Psoas muscle (tissue), 7 donors: ENCODE measurements at regions not wholly inside any gene's neighbourhood (a gene's known extent, or its start where the extent isn't known, plus 50 kb on each side); places are given as distances from the start of the nearest gene placed in this dataset.
A peak's percentile ranks its signal among the peaks of the same experiment; 100 is the strongest.

Experiments
- ATAC-seq, 4 donors: fragments of 200-7000 bp; cut with Tn5 transposase; one replicate each; pipeline ENCODE4 v1.9.1; 2020; ENCODE audit warnings: moderate library complexity in 3 of 4, mild to moderate bottlenecking in 2 of 4
- DNase-seq, 2 donors: peaks; one replicate each; pipeline ENCODE4 v3.0.0-alpha.2; 2020
- H3K27ac ChIP-seq: fragments of 200-600 bp; one replicate; pipeline ENCODE4 v1.8.0; 2022
- H3K27me3 ChIP-seq, 3 donors: fragments of 200-600 bp in 1 of 3; one replicate each; pipeline versions ENCODE4 v1.6.1 to v1.8.0; 2013 to 2022; ENCODE audit warnings: low read length in 2 of 3, mild to moderate bottlenecking in 2 of 3, moderate library complexity in 1 of 3; ENCODE audit not compliant: insufficient read depth in 3 of 3
- H3K36me3 ChIP-seq, 2 donors: fragments of 200-600 bp in 1 of 2; one replicate each; pipeline versions ENCODE4 v1.6.1 to v1.8.0; 2013 to 2022; ENCODE audit warnings: low read depth in 1 of 2, mild to moderate bottlenecking in 1 of 2, moderate library complexity in 1 of 2; ENCODE audit not compliant: insufficient read depth in 1 of 2
- H3K4me1 ChIP-seq: fragments of 200-600 bp; one replicate; pipeline ENCODE4 v1.8.0; 2022
- H3K4me3 ChIP-seq: fragments of 200-600 bp; one replicate; pipeline ENCODE4 v1.8.0; 2022; ENCODE audit warnings: mild to moderate bottlenecking
- H3K9me3 ChIP-seq: fragments of 200-600 bp; one replicate; pipeline ENCODE4 v1.8.0; 2022
- CTCF ChIP-seq: fragments of 200-600 bp; IDR thresholded peaks from one replicate; pipeline ENCODE4 v1.8.0; 2022; ENCODE audit warnings: antibody characterized with exemption
- WGBS, 3 donors: extraction: QIAGEN DNeasy Blood & Tissue Kit; methylation state at CpG; one replicate each; pipeline versions ENCODE4 v1.1.6 to v1.1.7; 2013; 5-methylcytosine and 5-hydroxymethylcytosine counted together
- intact Hi-C, 2 donors: fragments of 100-400 bp; cut with DNase I; formaldehyde crosslinking; loops; one replicate each; pipeline versions ENCODE4 v1.11.0 to v1.14.2; 2022
- donor health status: healthy with polysubstance abuse.
- donor health status: DM: no; HTN: no; CAD: no; lungs with moderate emphysema.
- donor health status: Bipolar disorder and iron deficiency.
- donor health status: healthy.
- donor health status: DM: yes; HTN: yes; CAD: no.
- donor health status: DM: no; HTN: no; CAD: no.
- donor health status: DM: yes; HTN: yes; CAD: no.

DNA sequence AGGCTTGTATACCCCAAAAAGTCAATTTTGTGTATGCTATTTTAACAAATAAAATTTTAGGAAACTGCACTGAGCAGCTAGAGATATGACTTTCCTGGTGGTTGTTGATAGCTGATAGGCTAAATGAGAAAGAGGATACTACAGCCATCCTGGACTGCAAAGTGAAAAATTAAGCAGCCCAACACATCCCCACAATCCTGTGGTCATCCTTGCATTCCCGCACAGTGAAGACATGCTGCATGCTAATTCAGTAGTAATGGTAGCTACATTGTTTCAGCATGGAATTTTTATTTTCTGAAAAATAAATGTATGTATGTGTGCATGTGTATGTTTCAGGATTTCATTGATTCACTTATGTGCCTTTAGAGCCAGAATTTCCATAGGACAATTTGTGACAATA is 124.2 kb upstream of the CCDC68 start:
- intact Hi-C loops: no loop called here
- no peak for TF ChIP-seq CTCF
- H3K27ac ChIP-seq: no peak overlapping the region
- no peaks in the 10 kb centered on the region for H3K9me3 ChIP-seq
- ATAC-seq: no peak
- no peaks in the 10 kb centered on the region for H3K27me3 ChIP-seq
- H3K36me3 ChIP-seq: no peaks in the 10 kb centered on the region
- no peaks in the 10 kb centered on the region for H3K4me1 ChIP-seq
- WGBS, 3 donors: 90 to 100% (median 100%) methylated on average over 1 of the region's 1 CpG
- no peak overlapping the region for H3K4me3 ChIP-seq
- DNase-seq: no peak

GRCh38 chr18:55079481-55080355 is 120.5 kb upstream of the CCDC68 start:
- no peak for TF ChIP-seq CTCF
- no peaks in the 10 kb centered on the region for H3K9me3 ChIP-seq
- DNase-seq (peak in 1 of 2 donors; percentile 58), ATAC-seq (no peak)
- WGBS, 3 donors: 51 to 60% (median 56%) methylated on average over 17 of the region's 17 CpGs
- intact Hi-C loops: no loop called here
- H3K36me3 ChIP-seq: no peaks in the 10 kb centered on the region
- no peak overlapping the region for H3K27ac ChIP-seq
- H3K4me1 ChIP-seq: no peaks in the 10 kb centered on the region
- no peak overlapping the region for H3K4me3 ChIP-seq
- H3K27me3 ChIP-seq: no peaks in the 10 kb centered on the region

DNA sequence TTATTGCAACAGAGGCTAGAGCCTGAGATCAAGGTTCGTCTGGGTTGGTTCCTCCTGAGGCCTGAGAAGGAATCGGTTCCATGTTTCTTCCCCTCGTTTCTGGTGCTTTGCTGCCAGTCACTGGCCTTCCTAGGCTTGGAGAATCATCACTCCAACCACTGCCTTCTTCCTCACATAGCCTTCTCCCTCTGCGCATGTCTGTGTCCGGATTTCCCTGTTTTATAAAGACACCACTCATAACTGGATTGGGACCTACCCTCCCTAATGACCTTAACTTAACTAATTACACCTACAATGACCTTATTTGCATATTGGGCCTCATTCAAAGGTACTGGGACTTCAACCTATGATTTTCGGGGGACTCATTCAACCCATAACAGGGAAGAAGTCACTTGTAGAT is 119.8 kb upstream of the CCDC68 start:
- DNase-seq (no peak), ATAC-seq (no peak)
- Histone ChIP-seq H3K9me3 (no peaks in the 10 kb centered on the region), H3K4me1 (no peaks in the 10 kb centered on the region), H3K27me3 (no peaks in the 10 kb centered on the region), H3K36me3 (no peaks in the 10 kb centered on the region), H3K4me3 (no peak overlapping the region), H3K27ac (no peak overlapping the region)
- intact Hi-C loops: no loop called here
- WGBS, 3 donors: 81 to 91% (median 88%) methylated on average over 6 of the region's 6 CpGs
- no peak for TF ChIP-seq CTCF

DNA sequence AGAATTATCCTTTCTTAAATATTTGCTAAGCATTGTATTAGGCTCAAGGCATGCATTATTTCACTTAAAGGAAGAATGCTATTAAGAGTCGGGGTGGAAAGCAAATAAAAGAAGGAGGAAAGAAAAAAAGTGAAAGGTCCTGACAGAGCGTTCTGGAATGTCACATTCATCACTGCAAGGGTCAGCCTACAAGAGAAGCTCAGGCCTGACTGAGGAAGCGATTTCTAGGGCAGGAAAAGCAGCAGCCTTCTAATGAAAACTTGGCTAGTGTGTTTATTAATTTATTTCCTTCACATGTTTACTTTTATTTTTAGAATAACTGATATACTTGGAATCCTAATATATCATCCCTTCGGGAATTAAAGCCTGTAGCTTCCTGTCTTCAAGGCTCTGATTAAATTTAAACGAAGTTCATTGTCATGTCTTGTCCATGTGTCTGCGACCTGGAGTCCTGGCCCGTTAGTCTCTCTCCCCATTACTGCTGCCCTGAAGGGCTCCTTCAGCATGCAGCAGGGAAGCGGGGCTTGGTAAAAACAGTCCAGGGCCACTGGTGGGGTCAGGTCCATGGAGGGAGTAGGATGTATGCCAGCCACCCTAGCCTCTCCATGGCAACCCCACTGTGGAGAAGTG is 119.2 kb upstream of the CCDC68 start:
- no peaks in the 10 kb centered on the region for H3K9me3 ChIP-seq
- DNase-seq (no peak), ATAC-seq (no peak)
- no peak overlapping the region for H3K27ac ChIP-seq
- intact Hi-C loops: no loop called here
- no peaks in the 10 kb centered on the region for H3K27me3 ChIP-seq
- no peaks in the 10 kb centered on the region for H3K4me1 ChIP-seq
- TF ChIP-seq CTCF: no peak
- no peak overlapping the region for H3K4me3 ChIP-seq
- no peaks in the 10 kb centered on the region for H3K36me3 ChIP-seq
- WGBS, 3 donors: 61 to 65% (median 62%) methylated on average over 8 of the region's 8 CpGs
